ENCODE measurements at regions not wholly inside any gene's neighbourhood (a gene's known extent, or its start where the extent isn't known, plus 50 kb on each side); places are given as distances from the start of the nearest gene placed in this dataset.

DNA sequence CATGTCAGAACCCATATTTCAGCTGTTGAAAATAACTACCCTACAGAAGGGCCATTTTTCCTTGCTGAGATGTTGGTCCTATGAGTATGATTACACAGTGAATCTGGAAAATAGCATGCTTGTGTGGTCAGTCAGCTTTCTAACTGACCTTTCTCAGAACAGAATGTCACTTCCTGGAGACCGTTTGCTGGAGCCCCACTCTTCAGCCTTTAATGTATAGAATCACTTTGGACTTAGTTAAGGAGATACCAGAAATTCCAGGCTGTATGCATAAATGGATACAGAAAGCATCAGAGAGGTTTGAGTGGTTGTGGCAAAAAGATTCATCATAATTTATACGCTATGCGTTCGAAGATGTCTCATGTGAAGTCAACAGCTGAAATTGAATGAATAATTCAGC, 488.1 kb downstream of the EBF1 start:
- TF ChIP-seq, protein P1, sequence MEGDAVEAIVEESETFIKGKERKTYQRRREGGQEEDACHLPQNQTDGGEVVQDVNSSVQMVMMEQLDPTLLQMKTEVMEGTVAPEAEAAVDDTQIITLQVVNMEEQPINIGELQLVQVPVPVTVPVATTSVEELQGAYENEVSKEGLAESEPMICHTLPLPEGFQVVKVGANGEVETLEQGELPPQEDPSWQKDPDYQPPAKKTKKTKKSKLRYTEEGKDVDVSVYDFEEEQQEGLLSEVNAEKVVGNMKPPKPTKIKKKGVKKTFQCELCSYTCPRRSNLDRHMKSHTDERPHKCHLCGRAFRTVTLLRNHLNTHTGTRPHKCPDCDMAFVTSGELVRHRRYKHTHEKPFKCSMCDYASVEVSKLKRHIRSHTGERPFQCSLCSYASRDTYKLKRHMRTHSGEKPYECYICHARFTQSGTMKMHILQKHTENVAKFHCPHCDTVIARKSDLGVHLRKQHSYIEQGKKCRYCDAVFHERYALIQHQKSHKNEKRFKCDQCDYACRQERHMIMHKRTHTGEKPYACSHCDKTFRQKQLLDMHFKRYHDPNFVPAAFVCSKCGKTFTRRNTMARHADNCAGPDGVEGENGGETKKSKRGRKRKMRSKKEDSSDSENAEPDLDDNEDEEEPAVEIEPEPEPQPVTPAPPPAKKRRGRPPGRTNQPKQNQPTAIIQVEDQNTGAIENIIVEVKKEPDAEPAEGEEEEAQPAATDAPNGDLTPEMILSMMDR (conservative IDR thresholded peaks at IDR 0.05), result no peak
- no peak for TF ChIP-seq EZH2 (IDR thresholded peaks at IDR 0.05; ENCODE audit: low read depth)
